ENCODE measurements at regions not wholly inside any gene's neighbourhood (a gene's known extent, or its start where the extent isn't known, plus 50 kb on each side); places are given as distances from the start of the nearest gene placed in this dataset.
"Not testable (repeated sequence)": the region's sequence is repeated elsewhere in the genome, so short reads cannot be mapped to it uniquely, and the experiment has no call there.

DNA sequence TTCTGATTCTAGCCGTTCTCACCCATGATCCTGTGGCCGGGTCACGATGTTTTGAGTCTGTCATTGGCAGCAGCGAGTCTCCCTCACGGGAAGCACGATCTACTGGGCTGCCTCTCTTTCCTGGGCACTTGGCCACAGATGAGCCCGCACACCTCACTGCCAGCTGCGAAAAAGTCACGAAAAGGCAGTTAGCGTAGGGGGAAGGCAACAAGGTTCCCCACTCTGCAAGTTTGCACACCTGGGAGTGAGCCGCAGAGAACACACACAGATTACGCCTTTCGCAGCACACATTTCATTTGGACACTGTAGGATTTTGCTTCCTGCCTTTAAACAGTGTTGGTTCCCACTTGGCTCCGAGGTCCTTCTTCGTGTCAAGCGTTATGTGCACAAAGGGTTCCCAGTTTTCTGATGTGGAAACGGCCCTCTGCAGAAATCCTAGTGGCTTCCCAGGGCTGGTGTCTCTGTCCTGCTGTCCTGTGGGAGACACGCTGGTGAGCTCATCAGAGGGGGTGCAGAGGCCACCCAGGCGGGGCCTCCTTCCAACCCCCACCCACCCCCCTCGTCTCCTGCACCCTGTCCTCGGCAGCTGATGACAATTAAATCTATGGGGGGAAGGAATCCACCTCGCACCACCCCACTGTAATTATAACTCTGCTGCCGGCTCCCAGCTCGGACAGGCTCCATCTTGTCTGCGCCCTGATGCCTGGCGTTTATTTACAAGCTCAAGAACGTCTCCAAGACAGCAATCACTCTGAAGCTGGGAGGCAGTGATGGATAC, 157.3 kb upstream of the SALL3 start:
- DNase-seq (ENCODE audit: low read depth), result no peak

DNA sequence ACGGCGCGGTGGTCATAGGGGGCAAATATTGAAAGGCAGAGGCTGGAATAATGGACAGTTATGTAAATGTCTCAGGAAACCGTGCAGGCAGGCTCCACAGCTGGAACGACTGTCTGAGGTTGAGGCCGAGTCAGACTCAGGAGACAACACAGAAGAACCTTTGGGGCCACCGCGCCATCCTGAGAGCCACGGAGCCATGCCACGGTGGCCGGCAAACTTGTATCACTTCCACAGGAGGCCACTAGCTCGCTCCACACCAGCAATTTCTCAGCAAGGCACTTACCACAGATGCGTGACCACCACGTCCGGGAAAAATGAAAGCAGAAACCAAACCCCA, 156.7 kb upstream of the SALL3 start:
- DNase-seq (ENCODE audit: low read depth), result no peak

DNA sequence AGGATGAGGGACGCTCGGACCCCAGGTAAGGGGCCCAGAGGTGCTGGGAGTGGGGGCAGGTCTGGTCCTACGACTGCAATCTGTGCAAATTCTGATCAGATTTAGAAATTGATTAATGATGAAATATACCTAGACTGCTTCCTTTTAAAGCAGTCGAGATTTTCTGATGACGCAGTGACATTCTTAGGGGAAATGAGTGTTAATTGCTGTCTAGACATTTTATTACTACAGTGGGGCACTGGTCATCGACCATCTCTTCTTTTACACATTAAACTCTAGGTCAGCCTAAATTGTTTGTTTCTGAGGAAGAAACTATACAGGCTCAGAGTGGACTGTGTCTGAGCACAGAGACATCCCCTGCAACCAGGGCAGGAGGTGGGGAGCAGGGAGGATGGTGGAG, 154.4 kb upstream of the SALL3 start:
- DNase-seq (ENCODE audit: low read depth), result no peak

DNA sequence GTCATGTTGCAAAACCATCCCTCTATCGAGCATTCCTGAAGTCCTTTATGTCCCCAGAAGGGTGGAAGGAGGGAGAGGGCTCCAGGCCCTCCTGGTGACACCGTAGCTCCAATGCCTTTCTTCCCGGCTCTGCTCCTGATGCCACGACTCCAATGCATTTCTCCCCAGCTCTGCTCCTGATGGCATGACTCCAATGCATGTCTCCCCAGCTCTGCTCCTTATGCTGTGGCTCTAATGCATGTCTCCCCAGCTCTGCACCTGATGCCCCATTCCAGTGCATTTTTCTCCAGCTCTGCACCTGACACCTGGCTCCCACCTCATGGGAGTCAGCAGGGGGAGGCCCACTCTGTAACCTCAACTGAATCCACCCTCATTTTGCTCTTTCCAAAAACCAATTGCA, 153.0 kb upstream of the SALL3 start:
- DNase-seq (ENCODE audit: low read depth), result no peak

DNA sequence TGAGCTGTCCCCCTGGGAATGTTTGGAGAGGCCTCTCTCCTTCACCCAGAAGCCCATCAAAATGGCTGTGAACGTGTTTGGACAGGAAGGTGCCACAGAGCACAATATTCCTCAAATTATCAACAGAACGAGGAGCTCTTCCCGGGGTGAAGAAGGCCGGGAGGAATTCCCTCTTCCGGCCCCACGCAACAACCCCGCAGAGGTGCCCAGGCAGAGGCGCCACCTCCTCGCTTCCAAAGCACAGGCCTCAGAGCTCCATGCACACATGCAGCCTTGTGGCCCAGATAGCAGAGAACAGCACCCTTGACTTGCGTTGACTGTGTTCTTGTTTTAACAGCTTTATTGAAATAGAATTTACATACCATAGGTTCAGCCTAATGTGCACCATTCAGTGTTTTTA, 152.5 kb upstream of the SALL3 start:
- DNase-seq (ENCODE audit: low read depth), result no peak

DNA sequence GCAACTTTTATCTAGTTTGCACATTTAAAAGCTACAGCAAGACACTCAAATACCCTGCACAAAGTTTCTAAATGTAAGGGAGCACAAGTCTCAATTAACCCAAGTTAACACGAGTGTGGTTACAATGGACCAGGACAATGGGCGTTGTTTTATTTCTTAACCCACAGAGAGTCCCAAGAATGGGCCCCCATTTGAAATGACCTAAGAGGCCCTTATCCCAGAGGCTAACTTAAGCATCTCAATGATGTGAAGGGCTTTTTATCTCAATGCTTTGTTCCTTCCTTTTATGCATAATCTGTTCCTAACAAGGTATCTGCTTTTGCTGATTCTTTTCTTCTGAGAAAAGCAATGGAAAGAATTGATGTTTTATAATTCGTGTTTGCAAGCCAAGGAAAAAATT, 151.5 kb upstream of the SALL3 start:
- DNase-seq (ENCODE audit: low read depth), result no peak

DNA sequence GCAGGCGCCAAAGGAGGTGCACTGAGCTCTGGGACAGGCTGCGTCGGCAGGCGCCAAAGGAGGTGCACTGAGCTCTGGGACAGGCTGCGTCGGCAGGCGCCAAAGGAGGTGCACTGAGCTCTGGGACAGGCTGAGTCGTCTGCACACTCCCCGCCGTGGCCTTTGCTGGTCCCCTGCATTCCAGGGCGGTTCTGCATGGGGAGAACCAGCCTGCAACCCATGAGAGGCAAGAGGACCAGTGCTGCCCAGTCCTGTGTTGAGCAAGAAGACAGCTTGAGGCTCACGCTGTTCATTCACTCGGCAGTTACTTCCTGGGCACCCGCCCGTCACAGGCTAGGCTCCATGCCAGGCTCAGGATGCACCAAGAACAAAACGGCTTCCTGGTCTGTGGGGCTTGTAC, 150.6 kb upstream of the SALL3 start:
- not testable (repeated sequence) for DNase-seq (ENCODE audit: low read depth)

DNA sequence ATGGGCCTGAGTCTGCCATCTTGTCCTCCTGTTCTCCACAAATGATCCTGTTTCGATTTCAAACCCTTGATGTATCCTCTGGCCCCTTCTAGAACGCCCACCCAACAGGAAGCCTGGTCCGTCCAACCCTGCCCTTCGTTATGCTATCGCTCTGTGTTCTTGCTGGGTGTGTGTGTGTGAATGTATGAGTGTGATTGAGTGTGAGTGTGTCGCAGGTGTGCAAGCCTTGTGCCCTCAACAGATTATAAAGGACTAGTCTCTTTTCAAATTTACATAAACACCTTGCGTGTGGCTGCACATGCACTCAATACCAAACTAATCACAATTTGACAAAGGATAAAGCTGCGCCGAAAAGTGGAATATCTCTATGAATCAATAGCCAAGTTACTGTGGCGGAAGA, 149.5 kb upstream of the SALL3 start:
- DNase-seq (ENCODE audit: low read depth), result no peak

DNA sequence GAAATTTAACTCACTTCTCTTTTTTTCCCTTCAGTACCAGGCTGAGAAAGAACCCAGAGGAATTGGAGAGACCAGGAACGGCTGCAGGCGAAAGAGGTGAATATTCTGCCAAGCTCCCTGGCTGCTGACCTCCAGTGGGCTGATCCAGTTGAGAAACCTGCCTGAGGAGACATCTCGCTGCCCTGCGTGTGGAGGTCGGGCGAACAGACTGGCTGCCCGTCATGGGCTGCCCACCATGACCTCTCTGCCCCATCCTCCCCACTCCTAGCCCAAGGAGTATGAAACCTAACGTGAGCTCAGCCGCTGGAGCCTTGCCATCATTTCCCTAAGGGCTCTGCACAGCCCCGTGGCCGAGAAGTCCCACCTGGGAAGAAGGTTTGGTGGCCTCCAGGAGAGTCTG, 148.8 kb upstream of the SALL3 start:
- no peak for DNase-seq (ENCODE audit: low read depth)

DNA sequence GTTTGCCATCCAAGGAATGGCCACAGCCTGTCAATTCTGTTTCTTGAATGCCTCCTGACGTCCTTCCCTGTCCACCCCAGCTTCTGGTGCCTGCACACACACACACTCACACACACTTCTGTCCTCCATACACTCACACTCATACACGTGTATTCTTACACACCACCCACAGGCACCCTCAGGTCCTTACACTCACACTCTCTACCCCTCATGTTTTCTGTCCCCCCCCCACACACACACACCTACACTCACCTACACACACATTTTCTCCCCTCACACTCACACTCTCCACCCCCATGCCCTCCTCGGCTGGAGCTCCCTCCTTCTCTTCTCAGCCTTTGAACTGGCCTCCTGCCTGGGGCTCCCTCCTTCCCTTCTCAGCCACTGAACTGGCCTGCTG, 148.0 kb upstream of the SALL3 start:
- DNase-seq (ENCODE audit: low read depth), result no peak

DNA sequence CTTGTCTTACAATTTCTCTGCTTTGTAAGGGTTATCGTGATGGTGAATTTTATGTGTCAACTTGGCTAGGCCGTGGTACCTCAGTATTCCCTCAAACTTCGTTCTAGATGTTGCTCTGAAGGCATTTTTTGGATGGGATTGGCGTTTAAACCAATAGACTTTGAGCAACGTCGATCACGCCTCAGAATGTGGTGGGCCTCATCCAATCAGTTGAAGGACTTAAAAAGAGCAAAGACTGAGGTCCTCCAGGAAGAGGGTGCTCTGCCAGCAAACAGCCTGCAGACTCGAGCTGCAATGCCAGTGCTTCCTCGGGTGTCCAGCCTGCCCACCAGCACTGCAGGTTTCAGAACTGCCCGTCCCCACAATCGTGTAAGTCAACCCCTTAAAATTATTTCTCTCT, 145.8 kb upstream of the SALL3 start:
- no peak for DNase-seq (ENCODE audit: low read depth)

DNA sequence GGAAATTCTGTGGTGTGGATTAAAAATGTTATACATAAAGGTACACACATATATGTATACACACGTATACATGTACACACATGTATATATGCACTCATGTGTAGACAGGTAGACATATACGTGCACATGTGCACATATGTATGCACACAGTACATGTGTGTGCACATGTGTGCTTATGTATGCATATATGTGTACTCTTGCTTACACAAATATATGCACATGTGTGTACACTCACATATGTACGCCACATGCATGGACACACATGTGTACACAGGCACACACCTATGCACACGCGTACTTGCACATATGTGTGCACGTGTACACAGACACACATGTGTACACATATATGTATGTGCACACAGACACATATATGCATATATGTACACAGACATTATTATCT, 142.8 kb upstream of the SALL3 start:
- DNase-seq (ENCODE audit: low read depth), result no peak

DNA sequence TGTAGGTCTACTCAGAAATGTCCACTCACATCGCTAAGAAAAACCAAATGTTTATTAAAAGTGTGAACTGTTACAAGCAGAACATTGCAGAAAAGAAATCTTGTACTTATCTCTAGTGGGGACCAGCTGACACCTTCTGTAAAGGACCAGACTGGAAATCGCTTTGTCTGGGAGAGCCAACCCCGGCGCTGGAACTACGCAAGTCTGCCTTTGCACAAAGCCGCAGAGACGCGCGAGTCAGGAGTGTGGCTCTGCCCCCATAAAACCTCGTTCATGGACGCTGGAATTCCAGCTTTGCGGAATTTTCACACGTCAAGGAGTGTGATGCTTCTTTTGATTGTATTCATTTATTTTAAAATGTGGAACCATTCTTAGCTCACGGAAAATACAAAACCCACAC, 141.9 kb upstream of the SALL3 start:
- no peak for DNase-seq (ENCODE audit: low read depth)

DNA sequence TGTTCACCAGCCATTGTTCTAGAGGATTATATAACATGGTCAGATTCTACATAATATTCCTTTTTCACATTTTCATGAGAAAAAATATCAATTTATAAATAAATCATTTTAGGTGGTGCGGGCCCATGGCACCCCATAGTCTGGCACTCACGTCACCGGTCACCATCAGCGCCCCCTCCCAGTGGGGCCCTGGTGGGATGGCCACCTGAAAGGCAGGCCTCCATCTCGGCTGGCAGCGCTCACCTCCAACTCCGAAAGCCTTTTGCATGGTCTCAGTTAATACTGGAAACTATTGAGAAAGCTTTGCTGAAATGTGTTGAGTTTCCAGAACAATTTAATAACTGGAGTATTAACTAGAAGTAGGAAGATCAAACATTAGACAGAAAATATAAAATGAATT, 141.4 kb upstream of the SALL3 start:
- DNase-seq (ENCODE audit: low read depth), result no peak

DNA sequence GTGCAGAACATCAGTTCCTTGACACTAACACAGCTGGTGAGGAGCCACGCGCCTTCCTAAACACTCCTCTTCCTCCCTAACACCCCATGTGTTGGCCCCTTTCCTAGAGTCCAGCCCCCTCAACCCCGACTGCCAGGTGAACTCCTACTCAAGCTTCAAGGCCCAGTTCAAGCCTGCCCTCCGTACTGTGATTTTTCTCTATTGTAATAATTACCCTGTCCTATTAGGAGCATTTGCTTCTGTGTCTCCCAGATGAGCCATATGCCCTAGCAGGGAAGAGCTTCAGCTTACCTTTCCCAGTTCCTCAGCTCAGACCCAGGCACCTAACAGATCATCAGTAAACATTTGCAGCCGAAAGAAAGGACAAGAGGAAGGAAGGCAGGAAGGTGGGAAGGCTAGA, 130.6 kb upstream of the SALL3 start:
- DNase-seq (ENCODE audit: low read depth), result no peak

DNA sequence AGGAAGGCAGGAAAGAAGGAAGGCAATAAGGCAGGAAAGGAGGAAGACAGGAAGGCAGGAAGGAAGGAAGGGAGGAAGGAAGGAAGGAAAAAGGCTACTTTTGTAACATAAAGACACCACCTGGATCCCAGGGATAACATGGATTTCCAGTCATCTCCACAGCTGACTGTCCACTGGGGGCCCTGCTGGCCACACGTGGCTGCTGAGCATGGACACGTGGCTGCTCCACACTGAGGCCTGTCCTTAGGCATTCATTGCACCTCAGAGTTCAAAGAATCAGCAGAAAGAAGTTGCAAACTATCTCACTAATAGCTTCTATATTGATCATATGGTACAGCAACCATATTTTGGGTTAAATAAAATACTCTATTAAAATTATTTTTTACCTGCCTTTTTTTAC, 130.2 kb upstream of the SALL3 start:
- DNase-seq (ENCODE audit: low read depth), result no peak

DNA sequence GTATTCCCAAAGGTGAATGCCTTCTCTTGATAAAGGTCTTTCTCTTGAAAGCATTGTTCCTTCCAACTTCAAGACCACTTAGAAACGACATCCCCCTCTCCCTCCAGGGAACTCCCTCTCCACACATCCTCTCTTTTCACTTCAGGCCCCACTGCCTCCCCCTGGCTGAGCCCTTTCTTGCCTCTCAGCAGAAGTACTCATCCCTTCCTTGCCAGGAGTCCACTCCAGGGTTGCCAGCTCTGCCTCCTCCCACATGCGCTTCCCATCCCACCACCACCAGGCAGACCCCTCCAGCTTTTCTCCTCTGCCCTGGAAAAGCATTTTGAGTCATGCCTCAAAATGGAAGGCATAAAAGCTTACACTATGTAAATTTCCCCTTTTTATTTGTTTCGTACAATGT, 126.3 kb upstream of the SALL3 start:
- DNase-seq (ENCODE audit: low read depth), result no peak

DNA sequence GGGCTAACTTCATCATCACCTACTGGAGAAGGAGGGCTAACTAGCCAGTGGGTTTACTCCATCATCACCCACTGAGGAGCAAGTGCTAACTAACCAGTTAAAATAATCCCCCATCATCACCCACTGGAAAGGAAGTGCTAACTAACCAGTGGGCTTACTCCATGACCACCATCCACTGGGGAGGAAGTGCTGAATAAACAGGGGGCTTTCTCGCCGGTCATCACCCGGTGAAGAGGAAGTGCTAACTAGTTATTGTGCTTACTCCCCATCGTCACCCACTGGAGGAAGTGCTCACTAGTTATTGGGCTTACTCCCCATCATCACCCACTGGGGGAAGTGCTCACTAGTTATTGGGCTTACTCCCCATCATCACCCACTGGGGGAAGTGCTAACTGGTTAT, 124.4 kb upstream of the SALL3 start:
- no peak for DNase-seq (ENCODE audit: low read depth)

DNA sequence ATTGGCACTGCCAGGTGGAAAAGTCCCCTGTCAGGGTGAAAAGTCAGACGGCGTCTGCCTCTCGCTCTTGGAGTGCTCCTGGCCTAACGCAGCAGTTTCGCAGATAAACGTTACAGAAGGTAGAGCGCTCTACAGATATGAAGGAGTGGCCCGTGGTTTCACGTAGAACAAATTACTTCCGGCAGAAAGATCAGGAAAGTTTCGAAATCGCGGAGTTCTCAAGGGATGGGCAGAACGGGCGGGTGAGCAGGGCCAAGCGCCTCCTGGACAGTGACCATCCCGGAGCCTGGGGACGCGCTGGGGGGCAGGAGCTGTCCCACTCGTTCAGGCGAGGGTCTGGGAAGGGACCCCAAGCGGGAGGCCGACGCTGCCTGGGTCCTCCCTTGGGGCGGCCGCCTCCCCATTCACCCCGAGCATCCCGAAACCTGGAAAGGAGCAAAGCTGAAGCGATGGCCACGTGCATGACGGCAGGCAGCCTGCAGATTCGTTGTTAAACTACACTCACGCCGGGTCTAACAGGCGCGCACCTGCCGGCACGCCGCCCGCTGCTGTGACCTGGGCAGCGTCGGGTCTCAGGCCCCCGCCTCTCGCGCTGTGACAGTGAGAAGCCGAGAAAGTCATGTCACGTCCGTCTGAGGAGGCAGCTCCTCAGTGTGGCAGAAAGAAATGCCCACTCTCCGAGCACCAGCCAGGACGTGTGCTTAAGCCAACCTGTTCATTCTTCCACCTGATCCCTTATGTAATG, 122.9 kb upstream of the SALL3 start:
- DNase-seq (ENCODE audit: low read depth), result no peak

DNA sequence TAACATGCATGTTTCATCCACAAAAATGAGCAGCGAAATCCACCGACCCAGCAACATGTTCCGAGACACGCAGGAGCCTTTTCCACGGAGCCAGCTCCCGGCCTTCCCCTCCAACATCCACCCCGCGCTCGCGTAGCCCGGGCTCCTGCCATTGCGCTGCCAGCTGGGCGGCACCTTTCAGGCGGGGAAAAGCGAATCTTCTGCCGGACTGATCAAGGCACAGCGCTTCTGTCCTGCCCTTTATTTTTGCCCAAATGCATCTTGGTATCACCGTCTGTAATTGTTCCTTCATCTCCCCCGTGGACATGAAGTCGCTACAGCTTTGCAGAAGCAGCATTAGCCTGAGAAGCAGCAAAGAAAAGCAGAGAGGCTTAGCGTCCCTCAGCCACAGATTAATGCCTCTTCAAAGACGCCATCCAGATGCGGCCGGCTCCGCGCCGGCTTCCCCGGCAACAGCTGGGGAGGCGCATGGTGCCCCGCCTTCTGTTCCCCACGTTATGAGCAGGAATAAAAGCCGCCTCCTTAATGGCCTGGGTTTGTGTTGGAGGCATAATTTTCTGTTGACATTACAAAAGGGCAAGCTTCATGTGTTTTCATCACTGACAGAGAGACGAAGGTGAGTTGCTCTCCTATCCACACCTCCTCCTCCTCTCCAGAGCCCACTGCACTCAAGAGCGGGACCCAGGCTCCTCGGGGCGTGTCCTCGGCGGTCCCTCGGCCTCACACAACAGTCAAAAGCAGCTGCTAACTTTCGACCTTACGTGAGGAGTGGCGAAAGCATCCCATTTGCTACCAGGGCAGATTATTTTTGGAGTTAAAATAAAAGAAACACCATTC, 122.1 kb upstream of the SALL3 start:
- DNase-seq (ENCODE audit: low read depth), result no peak

DNA sequence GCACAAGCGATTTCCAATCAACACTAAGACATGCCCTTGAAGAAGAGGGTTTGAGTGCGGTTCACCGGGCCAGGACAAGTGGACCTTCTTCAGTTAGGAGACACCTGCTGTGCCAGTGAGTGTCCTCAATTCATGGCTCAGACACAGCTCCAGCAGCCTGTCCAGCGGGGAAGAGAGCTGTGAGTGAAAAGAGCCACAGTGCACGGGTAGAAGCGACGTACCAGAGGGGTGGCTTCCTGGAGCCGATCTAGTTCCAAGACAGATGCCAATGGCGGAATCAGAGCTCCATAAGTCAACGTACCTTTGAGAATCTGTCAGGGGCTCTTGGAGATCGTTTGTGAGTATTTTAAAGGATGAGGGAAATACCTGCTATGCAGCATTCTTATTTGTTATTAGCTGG, 119.9 kb upstream of the SALL3 start:
- no peak for DNase-seq (ENCODE audit: low read depth)

DNA sequence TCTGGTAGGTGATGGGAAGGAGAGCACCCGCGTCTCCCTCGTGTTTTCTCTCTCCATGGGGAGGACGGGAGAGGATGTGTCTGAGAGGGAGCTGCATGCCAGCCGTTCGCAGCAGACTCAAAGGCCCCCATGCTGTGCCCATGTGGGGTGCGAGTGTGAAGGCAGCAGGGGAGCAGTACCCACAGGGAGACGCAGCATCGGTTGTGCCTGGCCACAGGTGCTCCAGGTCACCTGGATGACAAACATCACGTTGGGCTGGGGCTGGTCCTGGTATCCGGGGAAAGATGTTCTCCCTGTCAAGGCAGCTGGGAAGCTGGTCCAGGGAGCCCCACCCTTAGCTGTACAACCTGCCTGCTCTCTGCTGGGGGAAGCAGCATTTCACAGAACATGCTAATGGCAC, 119.5 kb upstream of the SALL3 start:
- no peak for DNase-seq (ENCODE audit: low read depth)

DNA sequence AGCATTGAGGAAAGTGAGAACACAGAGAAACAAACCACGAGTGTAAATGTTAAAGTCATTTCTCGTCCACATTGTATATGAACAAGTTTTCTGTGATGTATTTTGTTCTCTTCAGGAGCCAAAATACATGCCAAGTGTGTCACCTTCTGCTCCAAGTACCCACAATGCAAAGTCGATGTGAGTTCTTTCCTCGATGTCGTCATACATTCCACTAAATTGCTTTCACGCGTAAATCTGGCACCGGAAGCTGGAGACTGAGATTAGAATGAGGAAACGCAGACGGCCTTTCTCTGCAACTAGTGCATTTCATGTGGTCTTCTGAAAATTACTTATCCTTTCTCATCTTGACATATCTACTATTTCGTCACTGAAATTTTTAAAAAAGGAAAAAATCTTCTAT, 118.5 kb upstream of the SALL3 start:
- DNase-seq (ENCODE audit: low read depth), result no peak

All from HT1080 (cell line).